ENCODE measurements at regions not wholly inside any gene's neighbourhood (a gene's known extent, or its start where the extent isn't known, plus 50 kb on each side); places are given as distances from the start of the nearest gene placed in this dataset.

DNA sequence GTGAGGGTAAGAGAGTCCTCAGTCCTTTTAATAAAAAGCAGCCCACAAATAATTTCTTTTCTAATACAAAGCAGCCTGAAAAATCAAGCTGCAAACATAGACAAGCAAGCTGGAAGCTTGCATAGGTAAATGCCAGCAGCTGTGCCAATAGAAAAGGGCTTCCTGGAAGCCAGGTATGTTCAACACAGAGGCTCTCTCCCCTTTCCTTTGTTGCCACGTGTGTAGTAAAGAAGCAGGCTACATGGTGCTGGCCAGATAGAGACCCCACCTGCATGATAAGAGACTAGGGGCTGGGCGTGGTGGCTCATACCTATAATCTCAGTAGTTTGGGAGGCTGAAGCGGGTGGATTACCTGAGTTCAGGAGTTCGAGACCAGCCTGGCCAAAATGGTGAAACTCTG is 50.1 kb upstream of the ERRFI1 start:
- H3K9ac ChIP-seq (ENCODE audit: low read depth, low read length) = no peak overlapping the region; the same call in 1 of the 2 replicates
- no peaks in the 10 kb centered on the region for H3K27me3 ChIP-seq (ENCODE audit: insufficient read depth, low read length)
- peaks cover 28% of the 10 kb centered on the region for H3K4me1 ChIP-seq (ENCODE audit: insufficient read depth, low read length)
- H3K27ac ChIP-seq (ENCODE audit: low read depth, low read length) = peak overlapping the region; percentile 43; the same call in 1 of the 2 replicates
- WGBS = 79% methylated on average over 4 of the region's 4 CpGs
- no peaks in the 10 kb centered on the region for H3K36me3 ChIP-seq (ENCODE audit: insufficient read depth, low read length)
- H3K9me3 ChIP-seq (ENCODE audit: insufficient read depth, low read depth, low read length) = no peaks in the 10 kb centered on the region
- no peak overlapping the region for H3K4me3 ChIP-seq (ENCODE audit: low read length)

Data from HUES64 (cell line).